IMR-90 (cell line): ENCODE measurements at regions not wholly inside any gene's neighbourhood (a gene's known extent, or its start where the extent isn't known, plus 50 kb on each side); places are given as distances from the start of the nearest gene placed in this dataset.

Source experiments
- ATAC-seq: fragments of 200-7000 bp; cut with Tn5 transposase; 2 replicates; pipeline ENCODE4 v1.9.1; 2020; ENCODE audit warnings: low read depth, mild to moderate bottlenecking, moderate library complexity
- BruUV-seq: library from RNA; stranded (reverse); fragments of 400-500 nt; replicated peaks from 2 replicates; lab custom pipeline; 2021; lab: Mats Ljungman, UMichigan
- CTCF ChIA-PET: fragments of 300-600 bp; formaldehyde crosslinking; extraction: SDS; loops from one replicate; lab custom pipeline; 2021; ENCODE audit warnings: antibody characterized with exemption; lab: Yijun Ruan, JAX
- POLR2A ChIA-PET: fragments of 300-600 bp; sonication (Branson Sonifier 250); formaldehyde crosslinking; loops from one replicate; lab custom pipeline; 2022; ENCODE audit warnings: antibody characterized with exemption; ENCODE audit not compliant: unreplicated experiment; lab: Charles Lee
- DNase-seq: peaks from one replicate; pipeline ENCODE4 v3.0.0; 2013
- H2AFZ ChIP-seq: replicated peaks from 2 replicates; pipeline ENCODE3; 2013; ENCODE audit warnings: low read length, mild to moderate bottlenecking; ENCODE audit not compliant: poor library complexity
- H2AK5ac ChIP-seq: 2 replicates; pipeline ENCODE4 v1.6.1; 2013; ENCODE audit warnings: low read depth, low read length, inconsistent platforms
- H2AK9ac ChIP-seq: replicated peaks from 2 replicates; pipeline ENCODE3; 2013; ENCODE audit warnings: mild to moderate bottlenecking, low read depth, low read length, moderate library complexity; ENCODE audit not compliant: poor library complexity
- H2BK120ac ChIP-seq: 2 replicates; pipeline ENCODE4 v1.6.1; 2013; ENCODE audit warnings: low read depth, low read length, inconsistent platforms
- H2BK15ac ChIP-seq: 3 replicates; pipeline ENCODE4 v1.6.1; 2013; ENCODE audit warnings: low read depth, low read length, inconsistent platforms
- H2BK20ac ChIP-seq: 2 replicates; pipeline ENCODE4 v1.6.1; 2013; ENCODE audit warnings: low read depth, mild to moderate bottlenecking, inconsistent platforms, low read length, moderate library complexity
- H2BK5ac ChIP-seq: 2 replicates; pipeline ENCODE4 v1.6.1; 2013; ENCODE audit warnings: mild to moderate bottlenecking, low read depth, low read length, inconsistent platforms; ENCODE audit not compliant: poor library complexity, severe bottlenecking
- H3K14ac ChIP-seq: replicated peaks from 2 replicates; pipeline ENCODE4 v1.6.1; 2013; ENCODE audit warnings: low read depth, low read length, inconsistent platforms
- H3K18ac ChIP-seq: 2 replicates; pipeline ENCODE4 v1.6.1; 2013; ENCODE audit warnings: low read depth, low read length, control low read depth
- H3K23ac ChIP-seq: 2 replicates; pipeline ENCODE4 v1.6.1; 2013; ENCODE audit warnings: low read depth, low read length, inconsistent platforms
- H3K27ac ChIP-seq: 2 replicates; pipeline ENCODE4 v1.5.1; 2013; ENCODE audit warnings: mild to moderate bottlenecking, control low read depth, low read length; ENCODE audit not compliant: insufficient read depth
- H3K27me3 ChIP-seq: 2 replicates; pipeline ENCODE4 v1.6.1; 2013; ENCODE audit warnings: low read length; ENCODE audit not compliant: control insufficient read depth, insufficient read depth
- H3K36me3 ChIP-seq: 2 replicates; pipeline ENCODE4 v1.6.1; 2013; ENCODE audit warnings: low read length, mixed read lengths; ENCODE audit not compliant: control insufficient read depth, insufficient read depth
- H3K4ac ChIP-seq: 2 replicates; pipeline ENCODE4 v1.6.1; 2013; ENCODE audit warnings: low read depth, low read length, inconsistent platforms
- H3K4me1 ChIP-seq: 2 replicates; pipeline ENCODE4 v1.6.1; 2013; ENCODE audit warnings: low read length, mixed read lengths; ENCODE audit not compliant: control insufficient read depth, insufficient read depth
- H3K4me2 ChIP-seq: 2 replicates; pipeline ENCODE4 v1.6.1; 2013; ENCODE audit warnings: low read depth, mild to moderate bottlenecking, control low read depth, low read length, moderate library complexity
- H3K4me3 ChIP-seq: 2 replicates; pipeline ENCODE4 v1.5.1; 2013; ENCODE audit warnings: low read depth, mild to moderate bottlenecking, control low read depth, low read length, moderate library complexity; ENCODE audit not compliant: insufficient read depth
- H3K56ac ChIP-seq: 2 replicates; pipeline ENCODE4 v1.6.1; 2013; ENCODE audit warnings: low read length, inconsistent platforms; ENCODE audit not compliant: insufficient read depth; ENCODE audit errors: extremely low read depth
- H3K79me1 ChIP-seq, 2 experiments: 2 replicates each; pipeline ENCODE4 v1.6.1; 2013; ENCODE audit warnings: low read length in 2 of 2, inconsistent platforms in 1 of 2, low read depth in 1 of 2
- H3K9ac ChIP-seq: 2 replicates; pipeline ENCODE4 v1.6.1; 2013; ENCODE audit warnings: low read depth, low read length, control low read depth
- H3K9me1 ChIP-seq: 2 replicates; pipeline ENCODE4 v1.6.1; 2013; ENCODE audit warnings: low read length, inconsistent platforms; ENCODE audit not compliant: insufficient read depth
- H3K9me3 ChIP-seq: 2 replicates; pipeline ENCODE4 v1.6.1; 2013; ENCODE audit warnings: low read length; ENCODE audit not compliant: control insufficient read depth, insufficient read depth
- H4K20me1 ChIP-seq: 2 replicates; pipeline ENCODE4 v1.6.1; 2013; ENCODE audit warnings: low read length, inconsistent platforms; ENCODE audit not compliant: insufficient read depth
- H4K5ac ChIP-seq: 2 replicates; pipeline ENCODE4 v1.6.1; 2013; ENCODE audit warnings: mild to moderate bottlenecking, low read depth, low read length, control low read depth
- H4K8ac ChIP-seq, 2 experiments: 2 replicates each; pipeline ENCODE4 v1.6.1; 2013; ENCODE audit warnings: low read depth in 2 of 2, low read length in 2 of 2, control low read depth in 1 of 2, inconsistent platforms in 1 of 2
- H4K91ac ChIP-seq: 2 replicates; pipeline ENCODE4 v1.6.1; 2013; ENCODE audit warnings: low read depth, low read length, inconsistent platforms; ENCODE audit not compliant: insufficient read depth
- NFE2L2 ChIP-seq: fragments of 150-350 bp; IDR thresholded peaks from 2 replicates; pipeline ENCODE4 v1.6.1; 2016; ENCODE audit warnings: low read depth, mild to moderate bottlenecking, low read length
- RAD21 ChIP-seq: IDR thresholded peaks from 2 replicates; pipeline ENCODE4 v1.6.1; 2012; ENCODE audit warnings: low read length, improper control_type of control experiment
- SMC3 ChIP-seq: fragments of 150-350 bp; IDR thresholded peaks from 2 replicates; pipeline ENCODE4 v1.6.1; 2016; ENCODE audit warnings: low read depth, mild to moderate bottlenecking, antibody characterized with exemption, low read length, moderate library complexity
- USF2 ChIP-seq: fragments of 150-350 bp; IDR thresholded peaks from 2 replicates; pipeline ENCODE4 v1.6.1; 2017; ENCODE audit warnings: mild to moderate bottlenecking, antibody characterized with exemption, low read length, low read depth
- dilution Hi-C: fragments of 300-500 bp; cut with HindIII; formaldehyde crosslinking; loops from one replicate; pipeline ENCODE4 v1.14.3; 2018; ENCODE audit warnings: low sequenced_read_pairs; ENCODE audit not compliant: unreplicated experiment
- in situ Hi-C: fragments of 300-500 bp; cut with MboI; formaldehyde crosslinking; loops from 3 replicates; pipeline ENCODE4 v1.14.3; 2019; ENCODE audit warnings: low sequenced_read_pairs, inconsistent platforms, mixed read lengths
- intact Hi-C: fragments of 100-400 bp; cut with micrococcal nuclease; formaldehyde crosslinking; loops from 2 replicates; pipeline ENCODE4 v1.10.0; 2022

- H2BK5ac ChIP-seq = no peak overlapping the region
Observed at GRCh38 chr13:87426742-87427141, 244.4 kb upstream of the SLITRK5 start.

More at GRCh38 chr13:87426742-87427141, 244.4 kb upstream of the SLITRK5 start:
- ChIA-PET CTCF (no interaction called here), POLR2A (no interaction called here)
- no peak overlapping the region for H3K4ac ChIP-seq
- H2BK20ac ChIP-seq = no peak overlapping the region
- no peaks in the 10 kb centered on the region for H3K9me1 ChIP-seq
- H3K36me3 ChIP-seq = no peaks in the 10 kb centered on the region
- H3K56ac ChIP-seq = no peak overlapping the region
- no peak overlapping the region for H3K14ac ChIP-seq
- H3K79me1 ChIP-seq = no peaks in the 10 kb centered on the region
- BruUV-seq = no TSS peak
- no peaks in the 10 kb centered on the region for H3K27me3 ChIP-seq
- ATAC-seq = no peak
- no peaks in the 10 kb centered on the region for H3K9me3 ChIP-seq
- no peak overlapping the region for H2AFZ ChIP-seq
- H4K8ac ChIP-seq = no peak overlapping the region
- H3K18ac ChIP-seq = no peak overlapping the region
- no peak for TF ChIP-seq SMC3
- TF ChIP-seq NFE2L2 = no peak
- TF ChIP-seq USF2 = no peak
- TF ChIP-seq RAD21 = no peak
- no peak overlapping the region for H2BK15ac ChIP-seq
- H4K20me1 ChIP-seq = no peaks in the 10 kb centered on the region
- H3K4me1 ChIP-seq = no peaks in the 10 kb centered on the region
- H3K27ac ChIP-seq = no peak overlapping the region
- H3K4me3 ChIP-seq = no peak overlapping the region
- H3K4me2 ChIP-seq = no peak overlapping the region
- no peak overlapping the region for H2BK120ac ChIP-seq
- no peak overlapping the region for H2AK5ac ChIP-seq
- H3K9ac ChIP-seq = no peak overlapping the region
- no peak for DNase-seq
- dilution Hi-C loops = no loop called here
- H2AK9ac ChIP-seq = no peak overlapping the region
- no peak overlapping the region for H3K23ac ChIP-seq
- H4K91ac ChIP-seq = no peak overlapping the region
- intact Hi-C loops = no loop called here
- H4K5ac ChIP-seq = no peak overlapping the region
- in situ Hi-C loops = no loop called here
